DND-41 (cell line): ENCODE measurements at regions not wholly inside any gene's neighbourhood (a gene's known extent, or its start where the extent isn't known, plus 50 kb on each side); places are given as distances from the start of the nearest gene placed in this dataset.

Source experiments
- CTCF ChIP-seq: IDR thresholded peaks from 2 replicates; pipeline ENCODE4 v1.5.1; 2012; ENCODE audit warnings: borderline replicate concordance, low read length, moderate library complexity, mild to moderate bottlenecking; ENCODE audit not compliant: poor library complexity, severe bottlenecking; ENCODE audit errors: extremely low read depth
- EZH2 ChIP-seq: IDR thresholded peaks from 3 replicates; pipeline ENCODE4 v1.6.1; 2012; ENCODE audit warnings: borderline replicate concordance, low read depth, mild to moderate bottlenecking, moderate library complexity, low read length, inconsistent platforms; ENCODE audit not compliant: severe bottlenecking

- TF ChIP-seq CTCF (no peak), EZH2 (no peak)
These were observed 1511.1 kb downstream of the TECRL start for GRCh38 chr4:62898115-62898514.
